OCI-LY7 (cell line): ENCODE measurements at regions not wholly inside any gene's neighbourhood (a gene's known extent, or its start where the extent isn't known, plus 50 kb on each side); places are given as distances from the start of the nearest gene placed in this dataset.

Source experiments
- EZH2phosphoT487 ChIP-seq: fragments of 200-600 bp; sonication (generic); IDR thresholded peaks from 2 replicates; pipeline ENCODE4 v1.6.1; 2018; ENCODE audit warnings: low read depth, borderline replicate concordance, mild to moderate bottlenecking, mixed run types, antibody characterized with exemption, low read length, moderate library complexity, mixed read lengths
- TF ChIP-seq, protein P1 (sequence below): fragments of 200-600 bp; sonication (generic); conservative IDR thresholded peaks from 2 replicates; pipeline ENCODE4 v1.5.1; 2014; ENCODE audit warnings: mild to moderate bottlenecking, antibody characterized with exemption, low read length, moderate library complexity, mixed read lengths

DNA sequence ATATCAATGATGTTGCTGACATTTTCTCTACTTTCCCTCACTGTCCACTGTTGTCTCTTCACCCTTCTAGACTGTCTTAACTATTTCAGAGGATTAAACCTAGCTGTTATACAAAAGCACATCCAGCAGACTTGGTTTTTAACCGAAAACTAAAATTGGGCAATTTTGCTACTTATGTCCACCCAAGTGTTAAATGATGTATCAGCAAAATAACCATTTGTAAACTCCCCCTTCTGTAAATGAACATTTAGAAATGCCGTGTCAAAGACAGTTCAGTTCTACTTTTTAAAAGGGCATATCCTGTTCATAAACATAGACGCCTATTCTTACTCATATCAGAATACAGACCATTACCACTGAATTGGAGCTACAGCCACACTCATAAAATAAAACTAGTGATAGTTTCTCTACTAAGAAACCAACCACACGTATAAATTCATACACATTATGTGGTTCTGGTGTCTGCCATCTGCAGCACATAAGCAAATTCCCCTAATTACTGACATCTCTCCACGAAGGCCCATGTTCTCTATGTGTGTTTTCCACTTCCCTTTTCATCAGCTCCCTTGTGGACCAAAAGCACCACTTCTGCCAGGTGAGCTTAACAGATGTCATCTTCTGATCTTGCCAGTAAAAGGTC lies 1091.8 kb downstream of the PCDH9 start:
- TF ChIP-seq, protein P1, sequence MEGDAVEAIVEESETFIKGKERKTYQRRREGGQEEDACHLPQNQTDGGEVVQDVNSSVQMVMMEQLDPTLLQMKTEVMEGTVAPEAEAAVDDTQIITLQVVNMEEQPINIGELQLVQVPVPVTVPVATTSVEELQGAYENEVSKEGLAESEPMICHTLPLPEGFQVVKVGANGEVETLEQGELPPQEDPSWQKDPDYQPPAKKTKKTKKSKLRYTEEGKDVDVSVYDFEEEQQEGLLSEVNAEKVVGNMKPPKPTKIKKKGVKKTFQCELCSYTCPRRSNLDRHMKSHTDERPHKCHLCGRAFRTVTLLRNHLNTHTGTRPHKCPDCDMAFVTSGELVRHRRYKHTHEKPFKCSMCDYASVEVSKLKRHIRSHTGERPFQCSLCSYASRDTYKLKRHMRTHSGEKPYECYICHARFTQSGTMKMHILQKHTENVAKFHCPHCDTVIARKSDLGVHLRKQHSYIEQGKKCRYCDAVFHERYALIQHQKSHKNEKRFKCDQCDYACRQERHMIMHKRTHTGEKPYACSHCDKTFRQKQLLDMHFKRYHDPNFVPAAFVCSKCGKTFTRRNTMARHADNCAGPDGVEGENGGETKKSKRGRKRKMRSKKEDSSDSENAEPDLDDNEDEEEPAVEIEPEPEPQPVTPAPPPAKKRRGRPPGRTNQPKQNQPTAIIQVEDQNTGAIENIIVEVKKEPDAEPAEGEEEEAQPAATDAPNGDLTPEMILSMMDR = no peak
- TF ChIP-seq EZH2phosphoT487 = no peak
